ENCODE measurements at regions not wholly inside any gene's neighbourhood (a gene's known extent, or its start where the extent isn't known, plus 50 kb on each side); places are given as distances from the start of the nearest gene placed in this dataset.

DNA sequence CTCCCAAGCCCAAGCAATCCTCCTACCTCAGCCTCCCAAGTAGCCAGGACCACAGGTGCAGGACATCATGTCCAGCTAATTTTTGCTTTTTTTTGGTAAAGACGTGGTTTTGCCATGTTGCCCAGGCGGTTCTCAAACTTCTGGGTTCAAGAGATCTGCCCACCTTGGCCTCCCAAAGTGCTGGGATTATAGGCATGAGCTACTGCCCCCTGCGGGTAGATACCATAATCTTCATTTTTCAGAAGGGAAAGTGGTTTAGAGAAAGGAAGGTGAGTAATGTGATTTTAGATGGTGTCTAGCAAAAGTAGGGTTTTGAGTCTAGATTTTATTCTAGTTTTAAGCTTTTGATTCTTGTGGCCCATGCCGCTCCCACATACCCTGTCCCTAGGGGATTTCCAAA, 205.3 kb upstream of the CLNK start:
- H3K4me3 ChIP-seq (ENCODE audit: low read depth, low read length): no peak overlapping the region
- TF ChIP-seq, protein P1, sequence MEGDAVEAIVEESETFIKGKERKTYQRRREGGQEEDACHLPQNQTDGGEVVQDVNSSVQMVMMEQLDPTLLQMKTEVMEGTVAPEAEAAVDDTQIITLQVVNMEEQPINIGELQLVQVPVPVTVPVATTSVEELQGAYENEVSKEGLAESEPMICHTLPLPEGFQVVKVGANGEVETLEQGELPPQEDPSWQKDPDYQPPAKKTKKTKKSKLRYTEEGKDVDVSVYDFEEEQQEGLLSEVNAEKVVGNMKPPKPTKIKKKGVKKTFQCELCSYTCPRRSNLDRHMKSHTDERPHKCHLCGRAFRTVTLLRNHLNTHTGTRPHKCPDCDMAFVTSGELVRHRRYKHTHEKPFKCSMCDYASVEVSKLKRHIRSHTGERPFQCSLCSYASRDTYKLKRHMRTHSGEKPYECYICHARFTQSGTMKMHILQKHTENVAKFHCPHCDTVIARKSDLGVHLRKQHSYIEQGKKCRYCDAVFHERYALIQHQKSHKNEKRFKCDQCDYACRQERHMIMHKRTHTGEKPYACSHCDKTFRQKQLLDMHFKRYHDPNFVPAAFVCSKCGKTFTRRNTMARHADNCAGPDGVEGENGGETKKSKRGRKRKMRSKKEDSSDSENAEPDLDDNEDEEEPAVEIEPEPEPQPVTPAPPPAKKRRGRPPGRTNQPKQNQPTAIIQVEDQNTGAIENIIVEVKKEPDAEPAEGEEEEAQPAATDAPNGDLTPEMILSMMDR (IDR thresholded peaks at IDR 0.05; ENCODE audit: borderline replicate concordance, insufficient read depth, low read depth, low read length): no peak

GRCh38 chr4:10879411-10880110, 195.0 kb upstream of the CLNK start:
- no peak overlapping the region for H3K4me3 ChIP-seq (ENCODE audit: low read depth, low read length)
- TF ChIP-seq, protein P1 (IDR thresholded peaks at IDR 0.05; ENCODE audit: borderline replicate concordance, insufficient read depth, low read depth, low read length): no peak

GRCh38 chr4:10878861-10879260, 194.3 kb upstream of the CLNK start:
- TF ChIP-seq, protein P1 (IDR thresholded peaks at IDR 0.05; ENCODE audit: borderline replicate concordance, insufficient read depth, low read depth, low read length): no peak

DNA sequence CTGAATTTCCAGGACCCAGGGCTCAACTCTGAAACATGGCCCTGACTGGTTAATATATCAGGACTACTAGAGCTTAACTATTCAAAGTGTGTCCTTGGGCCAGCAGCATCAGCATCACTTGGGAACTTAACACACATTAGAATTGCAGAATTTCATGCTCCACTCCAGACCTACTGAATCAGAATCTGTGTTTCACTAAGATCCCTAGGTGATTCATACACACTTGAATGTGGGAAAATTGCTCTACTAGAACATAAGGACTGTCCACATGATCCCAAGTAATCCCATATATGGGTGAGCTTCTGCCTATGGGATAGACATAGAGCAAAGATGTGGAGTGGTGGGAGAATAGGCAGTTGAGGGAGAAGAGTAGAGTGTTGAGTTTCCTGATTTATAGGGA, 192.5 kb upstream of the CLNK start:
- H3K4me3 ChIP-seq (ENCODE audit: low read depth, low read length): no peak overlapping the region

More at GRCh38 chr4:10878861-10879260, 194.3 kb upstream of the CLNK start:
- no peak overlapping the region for H3K4me3 ChIP-seq (ENCODE audit: low read depth, low read length)

GRCh38 chr4:10875144-10875799, 190.7 kb upstream of the CLNK start:
- TF ChIP-seq, protein P1 (IDR thresholded peaks at IDR 0.05; ENCODE audit: borderline replicate concordance, insufficient read depth, low read depth, low read length): no peak
- H3K4me3 ChIP-seq (ENCODE audit: low read depth, low read length): no peak overlapping the region

More for the DNA sequence above, 192.5 kb upstream of the CLNK start:
- TF ChIP-seq, protein P1 (IDR thresholded peaks at IDR 0.05; ENCODE audit: borderline replicate concordance, insufficient read depth, low read depth, low read length): no peak

DNA sequence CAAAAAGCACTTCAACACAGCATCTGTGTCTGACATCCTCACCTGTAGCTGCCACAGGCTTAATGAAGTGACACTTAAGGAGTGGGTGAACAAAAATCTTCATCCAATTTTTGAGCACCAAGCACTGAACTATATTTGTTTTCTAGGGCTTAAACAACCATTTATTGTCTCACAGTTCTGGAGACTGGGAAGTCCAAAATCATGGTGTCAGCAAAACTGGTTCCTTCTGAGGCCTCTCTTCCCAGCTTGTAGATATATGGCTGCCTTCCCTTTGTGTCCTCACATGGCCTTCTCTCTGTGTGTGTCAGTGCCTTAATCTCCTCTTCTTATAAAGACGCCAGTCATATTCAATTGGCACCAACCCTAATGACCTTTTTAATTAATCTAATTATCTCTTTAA, 189.2 kb upstream of the CLNK start:
- TF ChIP-seq, protein P1 (IDR thresholded peaks at IDR 0.05; ENCODE audit: borderline replicate concordance, insufficient read depth, low read depth, low read length): no peak
- no peak overlapping the region for H3K4me3 ChIP-seq (ENCODE audit: low read depth, low read length)

Data from GM12875 (cell line).